ENCODE measurements at regions not wholly inside any gene's neighbourhood (a gene's known extent, or its start where the extent isn't known, plus 50 kb on each side); places are given as distances from the start of the nearest gene placed in this dataset.

GRCh38 chr3:182268711-182269110, 524.6 kb upstream of the ATP11B start (continued):
- TF ChIP-seq, protein P1, sequence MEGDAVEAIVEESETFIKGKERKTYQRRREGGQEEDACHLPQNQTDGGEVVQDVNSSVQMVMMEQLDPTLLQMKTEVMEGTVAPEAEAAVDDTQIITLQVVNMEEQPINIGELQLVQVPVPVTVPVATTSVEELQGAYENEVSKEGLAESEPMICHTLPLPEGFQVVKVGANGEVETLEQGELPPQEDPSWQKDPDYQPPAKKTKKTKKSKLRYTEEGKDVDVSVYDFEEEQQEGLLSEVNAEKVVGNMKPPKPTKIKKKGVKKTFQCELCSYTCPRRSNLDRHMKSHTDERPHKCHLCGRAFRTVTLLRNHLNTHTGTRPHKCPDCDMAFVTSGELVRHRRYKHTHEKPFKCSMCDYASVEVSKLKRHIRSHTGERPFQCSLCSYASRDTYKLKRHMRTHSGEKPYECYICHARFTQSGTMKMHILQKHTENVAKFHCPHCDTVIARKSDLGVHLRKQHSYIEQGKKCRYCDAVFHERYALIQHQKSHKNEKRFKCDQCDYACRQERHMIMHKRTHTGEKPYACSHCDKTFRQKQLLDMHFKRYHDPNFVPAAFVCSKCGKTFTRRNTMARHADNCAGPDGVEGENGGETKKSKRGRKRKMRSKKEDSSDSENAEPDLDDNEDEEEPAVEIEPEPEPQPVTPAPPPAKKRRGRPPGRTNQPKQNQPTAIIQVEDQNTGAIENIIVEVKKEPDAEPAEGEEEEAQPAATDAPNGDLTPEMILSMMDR (IDR thresholded peaks at IDR 0.05), result no peak
- no peak for TF ChIP-seq GABPA (IDR thresholded peaks at IDR 0.05; ENCODE audit: low read depth)
- TF ChIP-seq USF1 (IDR thresholded peaks at IDR 0.05; ENCODE audit: borderline replicate concordance, low read depth), result no peak
- no peak for TF ChIP-seq USF2 (IDR thresholded peaks at IDR 0.05; ENCODE audit: borderline replicate concordance, low read depth, low read length)
- TF ChIP-seq YY1 (IDR thresholded peaks at IDR 0.05; ENCODE audit: low read depth), result no peak
- no peak for TF ChIP-seq GATA2 (CRISPR knock-in tag; IDR thresholded peaks at IDR 0.05)

DNA sequence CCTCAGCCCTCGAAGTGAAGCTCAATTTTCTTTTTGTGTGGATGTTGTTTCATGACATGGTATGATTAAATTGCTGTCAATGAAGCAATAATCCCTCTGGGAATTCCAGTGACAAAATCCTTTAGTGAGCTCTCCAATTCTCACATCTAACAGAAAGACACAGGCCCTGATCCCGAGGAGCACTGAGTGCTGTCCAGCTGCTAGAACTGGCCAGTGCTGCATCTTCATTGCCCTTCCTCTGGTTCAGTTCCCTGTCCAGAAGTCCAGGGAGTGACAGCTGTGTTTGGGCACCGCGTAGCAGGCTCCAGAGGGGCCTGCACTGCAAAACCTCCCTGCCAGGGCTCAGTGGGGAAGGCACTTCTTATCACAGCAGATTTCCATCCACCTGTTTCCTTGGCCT, 516.8 kb upstream of the ATP11B start:
- TF ChIP-seq, protein P2, sequence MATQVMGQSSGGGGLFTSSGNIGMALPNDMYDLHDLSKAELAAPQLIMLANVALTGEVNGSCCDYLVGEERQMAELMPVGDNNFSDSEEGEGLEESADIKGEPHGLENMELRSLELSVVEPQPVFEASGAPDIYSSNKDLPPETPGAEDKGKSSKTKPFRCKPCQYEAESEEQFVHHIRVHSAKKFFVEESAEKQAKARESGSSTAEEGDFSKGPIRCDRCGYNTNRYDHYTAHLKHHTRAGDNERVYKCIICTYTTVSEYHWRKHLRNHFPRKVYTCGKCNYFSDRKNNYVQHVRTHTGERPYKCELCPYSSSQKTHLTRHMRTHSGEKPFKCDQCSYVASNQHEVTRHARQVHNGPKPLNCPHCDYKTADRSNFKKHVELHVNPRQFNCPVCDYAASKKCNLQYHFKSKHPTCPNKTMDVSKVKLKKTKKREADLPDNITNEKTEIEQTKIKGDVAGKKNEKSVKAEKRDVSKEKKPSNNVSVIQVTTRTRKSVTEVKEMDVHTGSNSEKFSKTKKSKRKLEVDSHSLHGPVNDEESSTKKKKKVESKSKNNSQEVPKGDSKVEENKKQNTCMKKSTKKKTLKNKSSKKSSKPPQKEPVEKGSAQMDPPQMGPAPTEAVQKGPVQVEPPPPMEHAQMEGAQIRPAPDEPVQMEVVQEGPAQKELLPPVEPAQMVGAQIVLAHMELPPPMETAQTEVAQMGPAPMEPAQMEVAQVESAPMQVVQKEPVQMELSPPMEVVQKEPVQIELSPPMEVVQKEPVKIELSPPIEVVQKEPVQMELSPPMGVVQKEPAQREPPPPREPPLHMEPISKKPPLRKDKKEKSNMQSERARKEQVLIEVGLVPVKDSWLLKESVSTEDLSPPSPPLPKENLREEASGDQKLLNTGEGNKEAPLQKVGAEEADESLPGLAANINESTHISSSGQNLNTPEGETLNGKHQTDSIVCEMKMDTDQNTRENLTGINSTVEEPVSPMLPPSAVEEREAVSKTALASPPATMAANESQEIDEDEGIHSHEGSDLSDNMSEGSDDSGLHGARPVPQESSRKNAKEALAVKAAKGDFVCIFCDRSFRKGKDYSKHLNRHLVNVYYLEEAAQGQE (IDR thresholded peaks at IDR 0.05; ENCODE audit: low read depth, low read length), result no peak
- TF ChIP-seq YY1 (IDR thresholded peaks at IDR 0.05; ENCODE audit: low read depth) (no peak), CHD2 (IDR thresholded peaks at IDR 0.05; ENCODE audit: low read length, partially characterized antibody) (no peak), USF1 (IDR thresholded peaks at IDR 0.05; ENCODE audit: borderline replicate concordance, low read depth) (no peak), SMC3 (IDR thresholded peaks at IDR 0.05; ENCODE audit: low read depth, low read length) (no peak), RXRA (IDR thresholded peaks at IDR 0.05; ENCODE audit: borderline replicate concordance, low read depth) (no peak), MEF2A (IDR thresholded peaks at IDR 0.05; ENCODE audit: borderline replicate concordance, low read depth) (no peak), RFX5 (IDR thresholded peaks at IDR 0.05; ENCODE audit: low read length) (no peak)
- TF ChIP-seq, protein P1 (IDR thresholded peaks at IDR 0.05), result no peak
- 0% methylated on average over 1 of the region's 4 CpGs for WGBS (ENCODE audit: low lambda C conversion rate)

More for the DNA sequence above, 516.8 kb upstream of the ATP11B start:
- H3F3A ChIP-seq (replicated peaks; ENCODE audit: insufficient read depth), result no peaks in the 10 kb centered on the region
- H3K27me3 ChIP-seq (ENCODE audit: insufficient read depth), result no peaks in the 10 kb centered on the region
- H3K4me3 ChIP-seq (ENCODE audit: low read depth in 2 of 2, low read length in 1 of 2), result no peak overlapping the region
- no peaks in the 10 kb centered on the region for H3K9me2 ChIP-seq
- no peaks in the 10 kb centered on the region for H3K9me3 ChIP-seq
- no peaks in the 10 kb centered on the region; a peak in 1 of 4 replicates for H3K4me1 ChIP-seq (ENCODE audit: control insufficient read depth in 1 of 2, insufficient read depth in 2 of 2, low read depth in 1 of 2, low read length in 1 of 2)
- no peaks in the 10 kb centered on the region for H3K79me2 ChIP-seq (ENCODE audit: insufficient read depth)
- POLR2A ChIA-PET, result no interaction called here
- H3K27ac ChIP-seq (ENCODE audit: low read depth in 2 of 2, low read length in 1 of 2), result no peak overlapping the region
- H4K20me1 ChIP-seq (ENCODE audit: insufficient read depth), result no peaks in the 10 kb centered on the region
- no peak overlapping the region for H3K4me2 ChIP-seq
- DNase-seq, result no peak
- no peaks in the 10 kb centered on the region for H3K36me3 ChIP-seq (replicated peaks in 1 of 2; ENCODE audit: control insufficient read depth in 1 of 2, insufficient read depth in 2 of 2, low read length in 1 of 2)
- H3K9ac ChIP-seq, result no peak overlapping the region
- no peak overlapping the region for H2AFZ ChIP-seq (ENCODE audit: low read depth)
- CTCF ChIA-PET, result no interaction called here

Data from SK-N-SH (cell line).